H9 (cell line): ENCODE measurements at regions not wholly inside any gene's neighbourhood (a gene's known extent, or its start where the extent isn't known, plus 50 kb on each side); places are given as distances from the start of the nearest gene placed in this dataset.

Source experiments
- DNase-seq: peaks from one replicate; pipeline ENCODE4 v3.0.0-alpha.2; 2017
- H2AFZ ChIP-seq: one replicate; pipeline ENCODE4 v1.6.1; 2013; ENCODE audit warnings: mild to moderate bottlenecking, low read length, control low read depth, moderate library complexity
- H2AK5ac ChIP-seq: 2 replicates; pipeline ENCODE4 v1.6.1; 2013; ENCODE audit warnings: low read length, control low read depth, mixed read lengths; ENCODE audit not compliant: insufficient read length
- H2BK120ac ChIP-seq: one replicate; pipeline ENCODE4 v1.6.1; 2013; ENCODE audit warnings: low read depth, mild to moderate bottlenecking, low read length, control low read depth, inconsistent platforms; ENCODE audit not compliant: poor library complexity, severe bottlenecking
- H2BK12ac ChIP-seq: 2 replicates; pipeline ENCODE4 v1.6.1; 2013; ENCODE audit warnings: low read length, control low read depth, mixed read lengths, low read depth; ENCODE audit not compliant: insufficient read length
- H2BK15ac ChIP-seq: 2 replicates; pipeline ENCODE4 v1.6.1; 2013; ENCODE audit warnings: low read depth, low read length, control low read depth
- H2BK20ac ChIP-seq: one replicate; pipeline ENCODE4 v1.6.1; 2013; ENCODE audit warnings: low read depth, mild to moderate bottlenecking, low read length, control low read depth, inconsistent platforms; ENCODE audit not compliant: poor library complexity, severe bottlenecking
- H2BK5ac ChIP-seq: 2 replicates; pipeline ENCODE4 v1.6.1; 2013; ENCODE audit warnings: low read length, control low read depth, mixed read lengths; ENCODE audit not compliant: insufficient read length
- H3K14ac ChIP-seq: 2 replicates; pipeline ENCODE4 v1.6.1; 2013; ENCODE audit warnings: low read length, control low read depth; ENCODE audit not compliant: insufficient read depth
- H3K18ac ChIP-seq: 2 replicates; pipeline ENCODE4 v1.6.1; 2013; ENCODE audit warnings: low read depth, mild to moderate bottlenecking, mixed read lengths, low read length, control low read depth; ENCODE audit not compliant: insufficient read length
- H3K23ac ChIP-seq: 2 replicates; pipeline ENCODE4 v1.6.1; 2013; ENCODE audit warnings: low read length, control low read depth, mixed read lengths, low read depth; ENCODE audit not compliant: insufficient read length
- H3K23me2 ChIP-seq: 2 replicates; pipeline ENCODE4 v1.6.1; 2013; ENCODE audit warnings: low read depth, mild to moderate bottlenecking, mixed read lengths, low read length, control low read depth; ENCODE audit not compliant: insufficient read length, poor library complexity, severe bottlenecking
- H3K27ac ChIP-seq: 2 replicates; pipeline ENCODE4 v1.5.1; 2013; ENCODE audit warnings: low read length, control low read depth, mixed read lengths, low read depth; ENCODE audit not compliant: insufficient read length
- H3K27me3 ChIP-seq: 2 replicates; pipeline ENCODE4 v1.6.1; 2013; ENCODE audit warnings: low read length, control low read depth, inconsistent platforms; ENCODE audit not compliant: insufficient read depth
- H3K4ac ChIP-seq: 2 replicates; pipeline ENCODE4 v1.6.1; 2013; ENCODE audit warnings: low read depth, mild to moderate bottlenecking, control low read depth, inconsistent platforms, low read length, moderate library complexity
- H3K4me1 ChIP-seq: 2 replicates; pipeline ENCODE4 v1.6.1; 2013; ENCODE audit warnings: low read length, control low read depth, inconsistent platforms; ENCODE audit not compliant: insufficient read depth
- H3K4me2 ChIP-seq: 2 replicates; pipeline ENCODE4 v1.6.1; 2013; ENCODE audit warnings: low read length, control low read depth, mixed read lengths; ENCODE audit not compliant: insufficient read length, insufficient read depth
- H3K56ac ChIP-seq: 2 replicates; pipeline ENCODE4 v1.6.1; 2013; ENCODE audit warnings: low read depth, mild to moderate bottlenecking, mixed read lengths, low read length, control low read depth; ENCODE audit not compliant: insufficient read length
- H3K79me1 ChIP-seq: 2 replicates; pipeline ENCODE4 v1.6.1; 2013; ENCODE audit warnings: low read depth, mild to moderate bottlenecking, moderate library complexity, low read length, control low read depth, inconsistent platforms; ENCODE audit not compliant: insufficient read depth, poor library complexity, severe bottlenecking
- H3K79me2 ChIP-seq: 2 replicates; pipeline ENCODE4 v1.6.1; 2013; ENCODE audit warnings: low read length, control low read depth, inconsistent platforms; ENCODE audit not compliant: insufficient read depth
- H3K9ac ChIP-seq: 2 replicates; pipeline ENCODE4 v1.6.1; 2013; ENCODE audit warnings: low read length, control low read depth, mixed read lengths; ENCODE audit not compliant: insufficient read length; ENCODE audit errors: extremely low read depth
- H3K9me3 ChIP-seq: one replicate; pipeline ENCODE4 v1.6.1; 2013; ENCODE audit warnings: low read depth, low read length, inconsistent platforms; ENCODE audit not compliant: control insufficient read depth
- H3T11ph ChIP-seq: one replicate; pipeline ENCODE4 v1.6.1; 2013; ENCODE audit warnings: mild to moderate bottlenecking, low read length, control low read depth, inconsistent platforms
- H4K20me1 ChIP-seq: one replicate; pipeline ENCODE4 v1.6.1; 2013; ENCODE audit not compliant: control insufficient read depth, insufficient read length, insufficient read depth
- H4K5ac ChIP-seq: 2 replicates; pipeline ENCODE4 v1.6.1; 2013; ENCODE audit warnings: low read depth, mild to moderate bottlenecking, mixed read lengths, low read length, control low read depth; ENCODE audit not compliant: insufficient read length
- H4K8ac ChIP-seq: replicated peaks from 2 replicates; pipeline ENCODE4 v1.6.1; 2013; ENCODE audit warnings: low read length, control low read depth, mixed read lengths, low read depth; ENCODE audit not compliant: insufficient read length
- H4K91ac ChIP-seq: 2 replicates; pipeline ENCODE4 v1.6.1; 2013; ENCODE audit warnings: low read depth, mild to moderate bottlenecking, moderate library complexity, mixed read lengths, low read length, control low read depth; ENCODE audit not compliant: insufficient read length
- H3K27ac Mint-ChIP-seq, 3 experiments: 2 replicates in 2 of 3; 3 replicates in 1 of 3; pipeline ENCODE4 v1.8.0; 2020 to 2021; ENCODE audit warnings: mixed read lengths in 3 of 3, mild to moderate bottlenecking in 1 of 3, moderate library complexity in 1 of 3
- H3K27me3 Mint-ChIP-seq: 2 replicates; pipeline ENCODE4 v1.8.0; 2021; ENCODE audit warnings: low read depth, mild to moderate bottlenecking, moderate library complexity, mixed read lengths
- H3K36me3 Mint-ChIP-seq, 3 experiments: 2 replicates in 2 of 3; 3 replicates in 1 of 3; pipeline ENCODE4 v1.8.0; 2020 to 2021; ENCODE audit warnings: low read depth in 3 of 3, mixed read lengths in 3 of 3; ENCODE audit not compliant: insufficient read depth in 1 of 3
- H3K4me1 Mint-ChIP-seq, 2 experiments: 2 replicates each; pipeline ENCODE4 v1.8.0; 2020; ENCODE audit warnings: mixed read lengths in 2 of 2
- H3K4me3 Mint-ChIP-seq, 2 experiments: 2 replicates in 1 of 2; 3 replicates in 1 of 2; pipeline ENCODE4 v1.8.0; 2020 to 2021; ENCODE audit warnings: mild to moderate bottlenecking in 2 of 2, mixed read lengths in 2 of 2, moderate library complexity in 1 of 2
- H3K9me3 Mint-ChIP-seq, 2 experiments: 2 replicates in 1 of 2; 3 replicates in 1 of 2; pipeline ENCODE4 v1.8.0; 2020; ENCODE audit warnings: mild to moderate bottlenecking in 2 of 2, mixed read lengths in 2 of 2, moderate library complexity in 1 of 2
- WGBS: extraction: QIAGEN DNeasy Blood & Tissue Kit; methylation state at CpG from one replicate; pipeline ENCODE4 v1.1.7; 2013; ENCODE audit warnings: missing lambda C conversion rate, low lambda C conversion rate, mixed read lengths; ENCODE audit not compliant: insufficient read length; ENCODE audit errors: extremely low coverage; 5-methylcytosine and 5-hydroxymethylcytosine counted together
- TF ChIP-seq, protein P1 (sequence below): fragments of 200-600 bp; sonication (generic); conservative IDR thresholded peaks from 3 replicates; pipeline ENCODE4 v1.8.0; 2021; ENCODE audit warnings: antibody characterized with exemption, mild to moderate bottlenecking

DNA sequence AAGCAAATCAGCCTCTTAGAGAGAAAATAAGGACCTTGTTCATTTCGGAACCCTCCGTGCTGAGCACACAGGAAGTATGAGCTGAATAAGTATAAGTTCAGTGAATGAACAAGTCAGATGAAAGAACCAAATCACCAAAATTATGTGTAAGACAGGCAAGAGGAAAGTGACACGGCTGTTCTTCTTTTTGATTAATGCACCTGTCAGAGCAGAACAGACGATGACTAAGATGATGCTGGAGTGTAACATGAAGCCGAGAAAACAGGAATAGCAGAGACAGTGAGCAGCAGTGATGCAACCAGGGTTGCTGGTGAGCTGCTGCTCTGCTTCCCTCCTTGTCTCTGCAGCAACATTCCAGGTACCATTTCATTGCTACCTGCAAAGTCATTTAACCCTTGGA lies 861.1 kb downstream of the GALC start:
- Histone ChIP-seq H2BK5ac (no peak overlapping the region), H3K9ac (no peak overlapping the region), H4K91ac (no peak overlapping the region), H2BK20ac (no peak overlapping the region), H3K9me3 (no peaks in the 10 kb centered on the region), H4K5ac (no peak overlapping the region), H2BK120ac (no peak overlapping the region), H4K20me1 (no peaks in the 10 kb centered on the region), H3K23ac (no peak overlapping the region), H3K27ac (no peak overlapping the region), H3K79me2 (no peaks in the 10 kb centered on the region), H3T11ph (no peak overlapping the region), H3K79me1 (no peaks in the 10 kb centered on the region), H3K4me2 (no peak overlapping the region), H3K27me3 (no peaks in the 10 kb centered on the region), H3K4ac (no peak overlapping the region), H3K56ac (no peak overlapping the region), H4K8ac (no peak overlapping the region), H2BK12ac (no peak overlapping the region), H2BK15ac (no peak overlapping the region), H3K4me1 (no peaks in the 10 kb centered on the region), H3K18ac (no peak overlapping the region), H3K14ac (no peak overlapping the region), H2AK5ac (no peak overlapping the region), H3K23me2 (no peaks in the 10 kb centered on the region), H2AFZ (no peak overlapping the region)
- H3K27me3 Mint-ChIP-seq, result peaks cover 3% of the 10 kb centered on the region
- no CpG with 5 or more reads among the region's 5 CpGs for WGBS
- no peaks in the 10 kb centered on the region for H3K9me3 Mint-ChIP-seq
- DNase-seq, result no peak
- TF ChIP-seq, protein P1, sequence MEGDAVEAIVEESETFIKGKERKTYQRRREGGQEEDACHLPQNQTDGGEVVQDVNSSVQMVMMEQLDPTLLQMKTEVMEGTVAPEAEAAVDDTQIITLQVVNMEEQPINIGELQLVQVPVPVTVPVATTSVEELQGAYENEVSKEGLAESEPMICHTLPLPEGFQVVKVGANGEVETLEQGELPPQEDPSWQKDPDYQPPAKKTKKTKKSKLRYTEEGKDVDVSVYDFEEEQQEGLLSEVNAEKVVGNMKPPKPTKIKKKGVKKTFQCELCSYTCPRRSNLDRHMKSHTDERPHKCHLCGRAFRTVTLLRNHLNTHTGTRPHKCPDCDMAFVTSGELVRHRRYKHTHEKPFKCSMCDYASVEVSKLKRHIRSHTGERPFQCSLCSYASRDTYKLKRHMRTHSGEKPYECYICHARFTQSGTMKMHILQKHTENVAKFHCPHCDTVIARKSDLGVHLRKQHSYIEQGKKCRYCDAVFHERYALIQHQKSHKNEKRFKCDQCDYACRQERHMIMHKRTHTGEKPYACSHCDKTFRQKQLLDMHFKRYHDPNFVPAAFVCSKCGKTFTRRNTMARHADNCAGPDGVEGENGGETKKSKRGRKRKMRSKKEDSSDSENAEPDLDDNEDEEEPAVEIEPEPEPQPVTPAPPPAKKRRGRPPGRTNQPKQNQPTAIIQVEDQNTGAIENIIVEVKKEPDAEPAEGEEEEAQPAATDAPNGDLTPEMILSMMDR, result no peak
- H3K36me3 Mint-ChIP-seq, result no peaks in the 10 kb centered on the region
- no peak overlapping the region for H3K4me3 Mint-ChIP-seq
- peaks cover 4 to 8% of the 10 kb centered on the region in 2 experiments; a peak in 2 of 4 replicates for H3K4me1 Mint-ChIP-seq
- no peak overlapping the region for H3K27ac Mint-ChIP-seq
